ENCODE measurements at regions not wholly inside any gene's neighbourhood (a gene's known extent, or its start where the extent isn't known, plus 50 kb on each side); places are given as distances from the start of the nearest gene placed in this dataset.

DNA sequence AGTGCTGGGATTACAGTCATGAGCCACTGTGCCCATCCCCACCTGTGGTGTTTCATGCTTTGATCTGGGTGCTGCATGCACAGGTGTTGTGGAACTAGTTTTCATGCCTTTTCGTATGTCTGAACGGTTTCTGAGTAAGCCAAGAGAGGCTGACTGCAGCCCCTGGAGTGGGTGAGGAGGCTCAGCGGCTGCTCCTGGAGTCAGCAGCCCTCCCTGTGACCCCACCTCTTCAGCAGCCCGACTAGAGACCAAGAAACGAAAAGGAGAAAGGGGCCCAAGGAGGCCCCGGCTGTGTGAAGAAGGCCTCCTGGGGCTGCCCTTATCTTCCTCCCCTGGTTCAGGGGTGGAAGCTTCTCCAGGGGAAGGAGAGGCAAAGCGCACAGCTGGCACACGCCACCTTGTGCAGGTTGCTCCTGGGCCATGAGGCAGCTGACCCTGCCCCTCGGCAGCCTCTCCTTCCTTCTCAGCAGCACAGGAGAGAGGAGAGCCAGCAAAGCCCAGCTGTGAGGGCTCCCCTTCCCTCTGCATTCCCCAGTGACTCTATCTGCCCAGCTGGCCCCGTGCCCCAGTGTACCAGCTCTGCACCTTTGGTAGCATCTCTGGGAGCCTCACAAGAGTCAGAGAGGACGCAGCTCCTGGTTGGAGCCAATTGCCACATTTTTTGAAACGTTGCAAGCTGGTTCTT, 182.5 kb upstream of the HS6ST1 start:
- Histone ChIP-seq H3K9me3 (no peaks in the 10 kb centered on the region), H3K36me3 (no peaks in the 10 kb centered on the region), H3K27me3 (no peaks in the 10 kb centered on the region), H3K4me3 (ENCODE audit: low read depth, low read length) (no peak overlapping the region), H3K4me1 (no peaks in the 10 kb centered on the region)
- TF ChIP-seq, protein P1, sequence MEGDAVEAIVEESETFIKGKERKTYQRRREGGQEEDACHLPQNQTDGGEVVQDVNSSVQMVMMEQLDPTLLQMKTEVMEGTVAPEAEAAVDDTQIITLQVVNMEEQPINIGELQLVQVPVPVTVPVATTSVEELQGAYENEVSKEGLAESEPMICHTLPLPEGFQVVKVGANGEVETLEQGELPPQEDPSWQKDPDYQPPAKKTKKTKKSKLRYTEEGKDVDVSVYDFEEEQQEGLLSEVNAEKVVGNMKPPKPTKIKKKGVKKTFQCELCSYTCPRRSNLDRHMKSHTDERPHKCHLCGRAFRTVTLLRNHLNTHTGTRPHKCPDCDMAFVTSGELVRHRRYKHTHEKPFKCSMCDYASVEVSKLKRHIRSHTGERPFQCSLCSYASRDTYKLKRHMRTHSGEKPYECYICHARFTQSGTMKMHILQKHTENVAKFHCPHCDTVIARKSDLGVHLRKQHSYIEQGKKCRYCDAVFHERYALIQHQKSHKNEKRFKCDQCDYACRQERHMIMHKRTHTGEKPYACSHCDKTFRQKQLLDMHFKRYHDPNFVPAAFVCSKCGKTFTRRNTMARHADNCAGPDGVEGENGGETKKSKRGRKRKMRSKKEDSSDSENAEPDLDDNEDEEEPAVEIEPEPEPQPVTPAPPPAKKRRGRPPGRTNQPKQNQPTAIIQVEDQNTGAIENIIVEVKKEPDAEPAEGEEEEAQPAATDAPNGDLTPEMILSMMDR (IDR thresholded peaks at IDR 0.05; ENCODE audit: low read depth, low read length): no peak
- DNase-seq: no peak

DNA sequence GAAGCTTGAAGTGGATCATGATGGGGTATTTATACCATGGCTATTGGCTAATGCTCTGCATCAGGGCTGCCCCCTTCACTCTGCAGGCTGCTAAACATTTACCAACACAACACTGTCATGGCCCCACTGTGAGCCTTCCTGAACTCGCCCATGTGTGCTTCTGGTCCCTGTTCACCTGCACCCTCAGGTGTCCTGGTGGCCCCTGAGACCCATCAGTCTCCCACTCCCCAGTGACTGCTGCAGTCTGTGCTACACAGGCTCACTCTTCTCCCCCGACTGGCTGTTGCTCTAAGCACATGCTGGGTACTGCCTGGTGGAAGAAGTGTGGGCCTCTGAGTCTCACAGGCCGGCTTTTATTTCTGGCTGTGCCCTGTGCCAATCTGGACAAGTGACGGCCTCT, 183.0 kb upstream of the HS6ST1 start:
- Histone ChIP-seq H3K27me3 (no peaks in the 10 kb centered on the region), H3K9me3 (no peaks in the 10 kb centered on the region), H3K36me3 (no peaks in the 10 kb centered on the region), H3K4me1 (no peaks in the 10 kb centered on the region), H3K4me3 (ENCODE audit: low read depth, low read length) (no peak overlapping the region)
- TF ChIP-seq, protein P1 (IDR thresholded peaks at IDR 0.05; ENCODE audit: low read depth, low read length): no peak
- DNase-seq: no peak

DNA sequence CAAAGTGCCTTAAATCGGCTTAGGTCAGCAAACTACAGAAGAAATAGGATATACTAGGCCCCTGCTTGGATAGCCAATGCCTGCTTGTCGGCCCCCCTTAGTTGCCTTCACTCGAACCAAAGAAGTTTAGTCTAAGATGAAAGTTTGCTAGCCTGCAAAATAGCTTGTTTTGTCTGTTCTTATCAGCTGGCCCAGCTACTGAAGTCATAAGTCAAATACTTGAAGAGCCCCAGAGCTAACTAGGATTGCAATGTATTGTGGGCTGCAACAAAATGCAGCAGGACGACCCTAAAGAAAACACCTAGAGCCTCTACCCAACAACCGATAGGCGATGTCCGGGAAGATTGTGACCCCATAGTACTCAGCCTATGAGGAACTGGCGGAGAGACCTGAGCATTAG, 183.5 kb upstream of the HS6ST1 start:
- Histone ChIP-seq H3K27me3 (no peaks in the 10 kb centered on the region), H3K36me3 (no peaks in the 10 kb centered on the region), H3K4me1 (no peaks in the 10 kb centered on the region), H3K9me3 (no peaks in the 10 kb centered on the region), H3K4me3 (ENCODE audit: low read depth, low read length) (no peak overlapping the region)
- no peak for DNase-seq
- TF ChIP-seq, protein P1 (IDR thresholded peaks at IDR 0.05; ENCODE audit: low read depth, low read length): no peak

DNA sequence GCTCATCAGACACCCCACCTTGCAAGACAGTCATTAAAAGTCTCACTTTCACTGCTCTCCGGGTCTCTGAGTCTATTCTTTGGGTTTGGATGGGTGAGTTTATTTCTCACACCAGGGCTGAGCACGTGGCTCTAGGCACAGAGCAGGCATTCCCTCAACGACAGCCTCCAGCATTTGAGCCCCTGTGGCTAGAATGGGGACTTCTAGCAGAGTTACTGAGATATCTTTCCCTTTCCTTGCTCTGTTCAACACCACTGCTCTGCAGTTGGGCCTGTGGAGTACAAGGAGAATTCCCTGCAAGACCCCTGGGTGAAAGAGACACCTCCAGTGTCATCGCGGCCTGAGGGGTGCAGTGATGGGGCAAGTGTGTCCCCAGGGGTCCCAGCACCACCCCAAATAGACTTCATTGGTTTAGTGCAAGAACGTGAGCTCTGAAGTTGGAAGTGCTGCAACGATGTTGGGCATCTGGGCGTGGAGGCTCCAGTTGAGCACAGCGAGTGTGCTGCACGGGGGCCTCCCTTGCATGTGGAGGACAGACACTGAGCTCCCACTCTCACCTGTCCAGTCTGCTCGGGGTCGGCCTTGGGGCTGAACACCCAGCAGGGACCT, 184.1 kb upstream of the HS6ST1 start:
- TF ChIP-seq, protein P1 (IDR thresholded peaks at IDR 0.05; ENCODE audit: low read depth, low read length): no peak
- no peak for DNase-seq
- Histone ChIP-seq H3K4me3 (ENCODE audit: low read depth, low read length) (no peak overlapping the region), H3K9me3 (no peaks in the 10 kb centered on the region), H3K4me1 (no peaks in the 10 kb centered on the region), H3K27me3 (no peaks in the 10 kb centered on the region), H3K36me3 (no peaks in the 10 kb centered on the region)

DNA sequence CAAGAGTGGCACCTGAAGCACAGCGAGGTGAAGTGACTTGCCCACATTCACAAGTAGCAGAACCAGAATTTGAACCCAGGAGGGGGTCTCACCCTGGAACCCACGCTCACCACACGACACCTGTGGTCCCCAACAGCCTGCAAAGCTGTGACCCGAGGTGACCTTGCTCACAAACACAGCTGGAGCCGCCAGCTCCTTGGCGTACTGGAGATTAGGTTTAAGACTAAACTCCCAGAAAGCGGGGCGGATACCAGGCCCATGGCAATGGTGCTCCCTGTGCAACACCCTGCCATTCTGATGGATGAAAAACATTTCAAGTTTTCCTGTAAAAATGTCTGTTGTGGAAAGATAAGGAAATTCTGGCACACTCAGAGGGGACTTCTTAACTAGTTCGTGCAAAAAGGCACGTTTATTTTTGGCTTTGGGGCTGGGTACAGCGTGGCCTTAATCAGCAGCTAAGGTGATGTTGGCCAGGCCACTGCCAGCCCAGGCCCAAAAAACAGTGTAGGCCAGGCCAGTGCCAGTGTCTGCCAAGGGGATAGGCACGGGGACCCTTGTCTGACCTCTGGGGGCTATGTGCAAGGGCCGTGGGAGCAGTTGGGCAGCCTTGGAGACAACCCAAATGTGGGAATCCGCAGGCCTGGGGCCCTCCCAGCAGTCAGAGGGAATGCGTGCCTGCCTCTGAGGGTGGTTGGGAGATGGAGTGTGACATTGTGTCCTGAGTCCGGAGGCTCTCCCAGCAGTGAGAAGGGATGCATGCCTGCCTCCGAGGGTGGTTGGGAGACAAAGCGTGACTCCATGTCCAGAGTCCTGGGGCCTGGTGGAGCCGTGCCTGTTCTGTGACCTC, 185.0 kb upstream of the HS6ST1 start:
- Histone ChIP-seq H3K4me3 (ENCODE audit: low read depth, low read length) (no peak overlapping the region), H3K4me1 (no peaks in the 10 kb centered on the region), H3K9me3 (no peaks in the 10 kb centered on the region), H3K27me3 (no peaks in the 10 kb centered on the region), H3K36me3 (no peaks in the 10 kb centered on the region)
- TF ChIP-seq, protein P1 (IDR thresholded peaks at IDR 0.05; ENCODE audit: low read depth, low read length): no peak
- no peak for DNase-seq
